HG03064 (cell line): ENCODE measurements at regions not wholly inside any gene's neighbourhood (a gene's known extent, or its start where the extent isn't known, plus 50 kb on each side); places are given as distances from the start of the nearest gene placed in this dataset.
"Not testable (repeated sequence)": the region's sequence is repeated elsewhere in the genome, so short reads cannot be mapped to it uniquely, and the experiment has no call there.

ENCODE experiments used
- ATAC-seq: cut with Tn5 transposase; IDR thresholded peaks from one replicate; pipeline ENCODE4 v1.9.1; 2021; ENCODE audit warnings: low read depth; ENCODE audit not compliant: unreplicated experiment

DNA sequence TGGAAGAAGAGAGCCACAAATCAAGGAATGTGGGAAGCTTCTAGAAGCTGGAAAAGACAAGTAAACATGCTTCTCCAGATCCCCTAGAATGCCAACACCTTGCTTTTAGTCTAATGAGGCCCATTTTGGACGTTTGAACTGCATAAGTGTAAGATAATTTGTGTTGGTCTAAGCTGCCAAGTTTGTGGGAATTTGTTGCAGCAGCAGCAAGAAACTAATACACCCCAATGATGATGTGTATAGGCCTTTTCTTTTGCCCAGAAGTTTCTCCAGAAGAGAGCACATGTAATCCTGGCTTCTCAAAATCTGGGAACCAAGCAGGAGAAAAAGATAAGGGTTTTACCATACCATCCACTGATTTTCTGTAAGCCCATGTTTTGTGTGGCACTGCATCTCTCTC is 96.1 kb upstream of the DPT start:
- no peak for ATAC-seq

- no peak for ATAC-seq
Measured at GRCh38 chr1:168825820-168826219, 96.8 kb upstream of the DPT start.

- no peak for ATAC-seq
Measured at GRCh38 chr1:168826269-168826668, 97.3 kb upstream of the DPT start.

GRCh38 chr1:168827557-168827956 is 98.6 kb upstream of the DPT start:
- ATAC-seq = no peak

GRCh38 chr1:168829876-168830275 is 100.9 kb upstream of the DPT start:
- ATAC-seq = no peak

- ATAC-seq = no peak
Measured at GRCh38 chr1:168830562-168830961, 101.6 kb upstream of the DPT start.

DNA sequence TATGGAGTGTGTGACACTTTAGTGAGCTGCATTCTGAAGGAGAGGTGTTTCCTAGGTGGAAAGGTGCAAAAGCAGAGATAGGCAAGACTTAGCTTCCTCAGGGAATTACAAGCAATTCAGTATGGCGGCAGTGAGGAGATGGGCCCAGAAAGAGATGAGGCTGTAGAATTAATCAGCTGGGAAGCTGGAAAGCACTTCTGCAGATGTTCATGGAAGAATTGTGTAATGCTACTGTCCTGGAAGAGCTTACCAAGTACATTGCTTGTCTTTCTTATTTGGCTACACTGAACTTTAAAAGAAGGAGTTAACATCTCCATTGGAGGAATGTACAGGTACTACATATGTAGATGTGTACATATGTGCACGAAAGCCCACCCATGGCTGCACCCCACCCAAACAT is 103.7 kb upstream of the DPT start:
- ATAC-seq = no peak

- no peak for ATAC-seq
Measured at GRCh38 chr1:168833362-168833761, 104.4 kb upstream of the DPT start.

GRCh38 chr1:168833801-168834224 is 104.8 kb upstream of the DPT start:
- no peak for ATAC-seq

GRCh38 chr1:168834225-168834872 is 105.3 kb upstream of the DPT start:
- no peak for ATAC-seq

DNA sequence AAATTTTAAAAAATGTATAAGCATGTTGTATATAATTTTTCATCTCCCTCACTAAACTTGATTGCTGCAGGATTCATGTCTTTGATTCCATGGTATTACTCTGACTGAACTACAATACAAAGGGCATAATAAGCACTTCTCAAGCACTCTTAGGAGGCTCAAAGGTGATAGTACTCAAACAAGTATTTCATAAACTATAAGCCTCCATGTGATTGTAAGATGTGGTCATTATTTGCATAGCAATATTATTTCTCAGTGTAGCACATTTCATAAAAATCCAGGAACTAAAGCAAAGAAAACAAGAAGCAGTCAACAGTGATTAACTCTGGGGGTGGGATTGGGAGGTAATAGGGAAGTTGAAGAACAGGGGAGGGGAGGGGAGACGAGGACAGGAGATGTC is 106.2 kb upstream of the DPT start:
- ATAC-seq = no peak

DNA sequence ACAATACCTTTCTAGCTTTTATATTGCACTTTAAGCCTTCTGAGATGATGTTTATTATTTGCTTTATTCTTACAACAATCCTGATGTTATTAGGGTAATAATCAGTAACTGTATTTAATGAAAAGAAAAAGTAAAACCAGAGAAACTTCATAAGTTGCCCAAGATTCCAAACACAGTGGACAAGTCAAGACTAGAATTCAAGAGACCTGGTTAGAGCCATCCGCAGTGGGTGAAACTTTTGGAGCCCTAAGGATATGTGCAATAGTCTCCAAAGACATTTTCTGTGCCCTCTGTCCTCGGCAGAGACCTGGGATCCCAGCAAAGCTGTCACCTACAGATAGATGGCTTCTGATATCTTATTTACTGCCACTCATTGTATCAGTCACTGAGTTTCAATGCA is 106.8 kb upstream of the DPT start:
- no peak for ATAC-seq

- no peak for ATAC-seq
Measured at GRCh38 chr1:168836469-168836868, 107.5 kb upstream of the DPT start.

DNA sequence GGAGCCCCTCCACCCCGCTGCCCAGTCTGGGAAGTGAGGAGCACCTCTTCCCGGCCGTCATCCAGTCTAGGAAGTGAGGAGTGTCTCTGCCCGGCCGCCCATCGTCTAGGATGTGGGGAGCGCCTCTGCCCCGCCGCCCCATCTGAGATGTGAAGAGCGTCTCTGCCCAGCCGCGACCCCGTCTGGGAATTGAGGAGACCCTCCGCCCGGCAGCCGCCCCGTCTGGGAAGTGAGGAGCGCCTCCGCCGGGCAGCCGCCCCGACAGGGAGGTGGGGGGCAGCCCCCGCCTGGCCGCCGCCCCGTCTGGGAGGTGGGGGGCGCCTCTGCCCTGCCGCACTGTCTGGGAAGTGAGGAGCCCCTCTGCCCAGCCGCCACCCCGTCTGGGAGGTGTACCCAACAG is 108.2 kb upstream of the DPT start:
- not testable (repeated sequence) for ATAC-seq

- no peak for ATAC-seq
Measured at GRCh38 chr1:168842306-168842705, 113.3 kb upstream of the DPT start.

DNA sequence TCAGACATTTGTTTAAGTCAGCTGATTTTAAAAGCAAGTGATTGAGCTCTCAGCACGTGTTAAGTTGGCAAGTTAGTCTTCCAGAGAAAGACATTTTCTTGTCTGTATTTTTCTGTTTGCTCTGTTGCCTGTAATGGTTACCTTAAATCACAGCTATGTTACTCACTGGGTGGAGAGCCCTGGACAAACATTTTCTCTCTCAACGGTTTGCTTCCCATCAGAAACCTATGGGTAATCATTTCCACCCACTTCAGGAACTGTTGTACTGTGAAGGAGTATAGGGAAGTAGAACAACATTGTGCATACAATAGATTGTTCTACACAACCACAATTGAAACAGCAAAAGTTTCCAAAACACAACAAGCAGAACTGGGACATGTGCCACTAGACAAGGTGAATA is 113.9 kb upstream of the DPT start:
- ATAC-seq = no peak

- no peak for ATAC-seq
Measured at GRCh38 chr1:168843401-168843800, 114.4 kb upstream of the DPT start.

GRCh38 chr1:168843950-168844349 is 114.9 kb upstream of the DPT start:
- no peak for ATAC-seq

GRCh38 chr1:168845140-168845539 is 116.1 kb upstream of the DPT start:
- no peak for ATAC-seq

- no peak for ATAC-seq
Measured at GRCh38 chr1:168848051-168848450, 119.0 kb upstream of the DPT start.

DNA sequence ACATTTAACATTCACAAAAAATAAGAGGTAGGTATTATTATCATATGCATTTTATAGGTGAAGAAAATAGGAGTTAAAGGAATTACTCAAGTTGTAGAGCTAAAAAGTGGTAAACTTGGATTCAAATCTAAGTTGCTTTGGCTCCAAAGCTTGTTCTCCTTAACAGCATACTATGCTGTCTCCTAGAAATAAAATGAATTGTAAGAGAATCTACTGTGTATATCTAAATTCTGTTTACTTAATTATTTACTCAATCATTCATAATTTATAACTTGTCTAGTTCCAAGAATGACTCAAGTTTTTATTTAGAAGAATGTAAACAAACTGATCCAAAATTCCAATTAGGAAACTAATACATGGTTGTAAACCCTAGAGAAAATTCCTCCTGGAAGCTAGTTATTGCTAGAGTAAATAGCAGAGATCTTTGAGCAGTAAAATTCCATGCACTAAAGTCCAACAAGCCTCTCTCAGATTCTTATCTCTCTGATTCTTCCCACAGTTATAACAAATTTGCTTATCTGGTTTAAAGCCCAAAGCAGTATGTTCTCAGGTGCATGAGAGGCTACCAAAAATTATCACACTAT is 132.5 kb upstream of the DPT start:
- ATAC-seq = no peak

DNA sequence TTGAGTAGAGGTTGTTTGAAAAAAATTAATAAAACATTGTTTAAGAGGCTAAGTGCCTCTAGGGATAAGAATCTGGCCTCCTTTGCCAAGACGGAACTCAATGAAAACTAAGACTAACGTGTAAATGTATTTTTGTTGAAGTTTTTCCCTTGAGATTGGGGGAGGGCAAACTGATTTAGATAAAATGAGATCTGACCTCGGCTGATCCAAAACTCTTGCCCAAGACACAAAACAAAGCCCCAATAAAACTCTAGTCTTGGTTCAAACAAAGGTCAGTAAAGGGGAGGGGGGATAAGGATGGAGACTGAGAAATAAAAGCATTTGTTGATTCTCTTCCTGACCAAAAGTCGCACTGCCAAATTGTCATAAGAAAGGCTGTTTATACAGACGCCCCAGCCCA is 134.8 kb upstream of the DPT start:
- ATAC-seq = no peak

DNA sequence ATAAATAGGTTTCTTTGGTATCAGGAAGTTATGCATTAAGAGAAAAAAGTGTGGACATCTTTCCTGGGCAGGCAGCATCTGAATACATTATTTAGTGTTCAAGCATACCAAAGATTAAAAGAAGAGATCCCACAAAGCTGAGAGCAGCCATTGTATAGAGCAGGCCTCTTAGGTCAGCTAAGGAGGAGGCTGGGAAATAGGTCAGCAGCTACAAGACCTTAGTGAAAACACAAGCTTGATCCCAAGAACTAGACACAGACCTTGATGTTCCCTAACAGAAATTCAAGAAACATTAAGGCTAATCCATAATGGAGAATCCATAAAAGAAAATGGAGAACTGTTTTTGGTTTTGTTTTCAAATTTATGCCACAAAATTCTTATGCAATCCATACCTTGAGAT is 135.3 kb upstream of the DPT start:
- ATAC-seq = no peak
